GM12878 (cell line): ENCODE measurements at regions not wholly inside any gene's neighbourhood (a gene's known extent, or its start where the extent isn't known, plus 50 kb on each side); places are given as distances from the start of the nearest gene placed in this dataset.

Experiments used
- ATAC-seq: fragments of 200-7000 bp; cut with Tn5 transposase; 3 replicates; pipeline ENCODE4 v1.9.1; 2020; ENCODE audit warnings: mild to moderate bottlenecking, moderate library complexity
- BruUV-seq: library from RNA; stranded (reverse); fragments of 400-500 nt; replicated peaks from 2 replicates; lab custom pipeline; 2021; lab: Mats Ljungman, UMichigan
- CTCF ChIA-PET: fragments of 300-600 bp; sonication (Branson Sonifier 250); formaldehyde crosslinking; extraction: SDS; loops from one replicate; lab custom pipeline; 2021; ENCODE audit warnings: inconsistent platforms; lab: Yijun Ruan, JAX
- POLR2A ChIA-PET: fragments of 350-600 bp; formaldehyde crosslinking; extraction: SDS; loops from one replicate; lab custom pipeline; 2021; ENCODE audit warnings: inconsistent platforms; lab: Charles Lee
- RAD21 ChIA-PET: fragments of 300-600 bp; sonication (Branson Sonifier 250); formaldehyde crosslinking; loops from one replicate; lab custom pipeline; 2023; ENCODE audit warnings: antibody characterized with exemption; ENCODE audit not compliant: unreplicated experiment; lab: Charles Lee
- SMC1A ChIA-PET: fragments of 300-600 bp; sonication (Branson Sonifier 250); formaldehyde crosslinking; loops from one replicate; lab custom pipeline; 2023; ENCODE audit not compliant: unreplicated experiment, uncharacterized antibody; lab: Charles Lee
- DNase-seq: peaks from one replicate; pipeline ENCODE4 v3.0.0-alpha.2; 2011; ENCODE audit warnings: low read depth, low spot score
- FAIRE-seq: peaks from 3 replicates; lab custom pipeline; 2011; peaks lifted over from hg19 to GRCh38; lab: Jason Lieb, UNC
- H2AFZ ChIP-seq: 2 replicates; pipeline ENCODE4 v1.6.0; 2011; ENCODE audit warnings: low read depth, low read length, control low read depth; ENCODE audit not compliant: control insufficient read depth
- H3K27ac ChIP-seq: 2 replicates; pipeline ENCODE4 v1.5.1; 2011; ENCODE audit warnings: control low read depth; ENCODE audit not compliant: control insufficient read depth, insufficient read depth
- H3K27me3 ChIP-seq, 2 experiments: replicated peaks in 1 of 2; 2 replicates each; pipeline versions ENCODE4 v1.6.0 to v1.6.1; 2011; ENCODE audit warnings: low read length in 1 of 2; ENCODE audit not compliant: control insufficient read depth in 2 of 2, insufficient read depth in 2 of 2
- H3K36me3 ChIP-seq, 2 experiments: 2 replicates each; pipeline ENCODE4 v1.5.1; 2011; ENCODE audit warnings: low read length in 1 of 2; ENCODE audit not compliant: control insufficient read depth in 2 of 2, insufficient read depth in 2 of 2
- H3K4me1 ChIP-seq: 2 replicates; pipeline ENCODE4 v1.6.1; 2011; ENCODE audit warnings: mild to moderate bottlenecking, low read length, moderate library complexity, mixed read lengths; ENCODE audit not compliant: control insufficient read depth, insufficient read depth
- H3K4me2 ChIP-seq: 2 replicates; pipeline ENCODE4 v1.6.0; 2011; ENCODE audit warnings: control low read depth; ENCODE audit not compliant: control insufficient read depth, insufficient read depth
- H3K4me3 ChIP-seq: fragments of 200-600 bp; sonication (generic); 2 replicates; pipeline ENCODE4 v1.5.1; 2016
- H3K79me2 ChIP-seq: 2 replicates; pipeline ENCODE4 v1.6.0; 2011; ENCODE audit warnings: low read length; ENCODE audit not compliant: control insufficient read depth, insufficient read depth
- H3K9ac ChIP-seq: 2 replicates; pipeline ENCODE4 v1.8.0; 2011; ENCODE audit warnings: low read length, control low read depth, mixed read lengths; ENCODE audit not compliant: control insufficient read depth, insufficient read depth
- H3K9me3 ChIP-seq: replicated peaks from 3 replicates; pipeline ENCODE4 v1.5.1; 2011; ENCODE audit warnings: mild to moderate bottlenecking, low read length; ENCODE audit not compliant: control insufficient read depth, insufficient read depth
- H4K20me1 ChIP-seq: 2 replicates; pipeline ENCODE4 v1.6.0; 2011; ENCODE audit not compliant: control insufficient read depth, insufficient read depth
- ATF7 ChIP-seq: fragments of 450-650 bp; IDR thresholded peaks from 2 replicates; pipeline ENCODE4 v1.6.1; 2016; ENCODE audit warnings: low read depth, mild to moderate bottlenecking
- BCL3 ChIP-seq: IDR thresholded peaks from 2 replicates; pipeline ENCODE4 v1.6.1; 2011; ENCODE audit warnings: borderline replicate concordance, low read depth, mild to moderate bottlenecking, moderate library complexity, low read length; ENCODE audit not compliant: insufficient read depth, poor library complexity, severe bottlenecking
- CEBPB ChIP-seq, 2 experiments: fragments of 150-350 bp in 1 of 2; IDR thresholded peaks; 2 replicates each; pipeline ENCODE4 v1.6.1; 2012 to 2014; ENCODE audit warnings: low read depth in 2 of 2, low read length in 2 of 2, borderline replicate concordance in 1 of 2, inconsistent platforms in 1 of 2
- DPF2 ChIP-seq: fragments of 450-650 bp; IDR thresholded peaks from 2 replicates; pipeline ENCODE4 v1.6.1; 2017; ENCODE audit warnings: mild to moderate bottlenecking
- E2F4 ChIP-seq: IDR thresholded peaks from 2 replicates; pipeline ENCODE4 v1.6.1; 2012; ENCODE audit warnings: low read depth, low read length, improper control_type of control experiment
- EP300 ChIP-seq, 2 experiments: fragments of 150-350 bp in 1 of 2; IDR thresholded peaks; 2 replicates each; pipeline ENCODE4 v1.6.1; 2011 to 2012; ENCODE audit warnings: low read depth in 2 of 2, low read length in 2 of 2, borderline replicate concordance in 1 of 2, improper control_type of control experiment in 1 of 2, inconsistent platforms in 1 of 2; ENCODE audit not compliant: control insufficient read depth in 1 of 2
- IKZF1 ChIP-seq: fragments of 450-650 bp; conservative IDR thresholded peaks from 2 replicates; pipeline ENCODE4 v1.6.1; 2017; ENCODE audit warnings: antibody characterized with exemption, mild to moderate bottlenecking
- IKZF2 ChIP-seq, 2 experiments: fragments of 450-650 bp; IDR thresholded peaks; 2 replicates each; pipeline ENCODE4 v1.6.1; 2017; ENCODE audit warnings: mild to moderate bottlenecking in 2 of 2, moderate library complexity in 2 of 2
- IRF3 ChIP-seq: fragments of 450-650 bp; IDR thresholded peaks from 2 replicates; pipeline ENCODE4 v1.6.1; 2014; ENCODE audit warnings: mild to moderate bottlenecking
- JUNB ChIP-seq: IDR thresholded peaks from 2 replicates; pipeline ENCODE4 v1.6.1; 2016; ENCODE audit warnings: antibody characterized with exemption, mild to moderate bottlenecking
- MEF2B ChIP-seq: fragments of 450-650 bp; IDR thresholded peaks from 2 replicates; pipeline ENCODE4 v1.6.1; 2018; ENCODE audit warnings: mild to moderate bottlenecking, moderate library complexity; ENCODE audit not compliant: partially characterized antibody, poor library complexity, severe bottlenecking
- MTA2 ChIP-seq: fragments of 450-650 bp; IDR thresholded peaks from 2 replicates; pipeline ENCODE4 v1.6.1; 2016; ENCODE audit warnings: low read depth, mild to moderate bottlenecking, moderate library complexity
- MYB ChIP-seq: fragments of 150-350 bp; IDR thresholded peaks from 2 replicates; pipeline ENCODE4 v1.6.1; 2014; ENCODE audit warnings: mild to moderate bottlenecking, low read depth, low read length, borderline replicate concordance
- NBN ChIP-seq: fragments of 450-650 bp; IDR thresholded peaks from 2 replicates; pipeline ENCODE4 v1.6.1; 2016
- NFIC ChIP-seq: IDR thresholded peaks from 2 replicates; pipeline ENCODE4 v1.6.1; 2012; ENCODE audit warnings: low read depth, mild to moderate bottlenecking, inconsistent platforms, low read length, moderate library complexity
- ZNF217 ChIP-seq: fragments of 450-650 bp; IDR thresholded peaks from 2 replicates; pipeline ENCODE4 v1.6.1; 2017; ENCODE audit warnings: antibody characterized with exemption, mild to moderate bottlenecking
- ZNF384 ChIP-seq: IDR thresholded peaks from 2 replicates; pipeline ENCODE4 v1.6.1; 2012; ENCODE audit warnings: low read depth, mild to moderate bottlenecking, low read length, improper control_type of control experiment, borderline replicate concordance
- ZSCAN29 ChIP-seq: fragments of 450-650 bp; IDR thresholded peaks from 2 replicates; pipeline ENCODE4 v1.6.1; 2017; ENCODE audit warnings: mild to moderate bottlenecking, moderate library complexity
- WGBS: methylation state at CpG from one replicate; pipeline ENCODE4 v1.1.6; 2016; ENCODE audit warnings: low lambda C conversion rate; ENCODE audit not compliant: insufficient replicate concordance, insufficient coverage; ENCODE audit errors: missing lambda C conversion rate; 5-methylcytosine and 5-hydroxymethylcytosine counted together
- in situ Hi-C: fragments of 300-500 bp; cut with MboI; formaldehyde crosslinking; loops from 9 replicates; pipeline ENCODE4 v1.14.3; 2018; ENCODE audit warnings: mixed read lengths
- intact Hi-C: fragments of 100-400 bp; cut with micrococcal nuclease; formaldehyde crosslinking; loops from one replicate; pipeline ENCODE4 v1.14.2; 2022; ENCODE audit not compliant: unreplicated experiment
- TF ChIP-seq, protein P1 (sequence below): IDR thresholded peaks from 2 replicates; pipeline ENCODE4 v1.6.1; 2012; ENCODE audit warnings: low read length, inconsistent platforms

DNA sequence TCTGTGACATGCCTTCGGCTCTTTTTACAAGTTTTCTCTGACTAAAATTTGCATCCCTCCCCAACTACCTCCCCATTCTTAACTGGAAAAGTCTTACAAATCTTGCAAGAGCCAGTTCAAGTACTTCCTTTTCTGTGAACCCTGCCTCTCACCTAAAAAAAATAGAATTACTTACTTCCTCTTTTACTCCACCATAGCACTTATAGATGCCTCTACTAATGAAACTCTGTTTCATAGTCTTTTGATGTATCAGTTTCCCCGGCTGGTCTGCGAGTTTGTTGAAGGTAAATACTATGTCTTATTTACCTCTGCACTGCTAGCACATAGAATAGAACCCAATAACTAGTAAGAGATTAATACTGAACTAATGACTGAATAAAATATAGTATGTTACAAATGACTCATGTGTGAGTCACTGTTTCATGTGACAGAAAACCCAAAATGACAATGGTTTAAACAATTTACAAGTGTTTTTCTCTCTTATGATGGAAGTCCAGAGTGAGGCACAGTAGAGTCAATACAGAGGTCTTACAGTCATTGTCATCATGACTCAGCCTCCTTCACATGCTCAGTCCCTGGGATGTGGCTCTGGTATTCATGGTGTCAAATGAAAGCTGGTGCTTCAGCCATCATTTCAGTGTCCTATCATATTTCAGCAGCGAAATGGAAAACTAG lies 393.5 kb downstream of the RSL24D1 start:
- 12% methylated on average over 4 of the region's 4 CpGs for WGBS
- no peak overlapping the region for H3K4me3 ChIP-seq
- H3K27me3 ChIP-seq, result no peaks in the 10 kb centered on the region
- intact Hi-C loops, result no loop called here
- no peak overlapping the region for H3K9ac ChIP-seq
- H3K36me3 ChIP-seq, result no peaks in the 10 kb centered on the region
- ChIA-PET POLR2A (no interaction called here), RAD21 (interaction anchor here (1.0 kb wide), 2 partner anchors 113 to 288 kb away, joined by 3 read pairs; no protein-coding TSS in a partner anchor), CTCF (interaction anchor here (0.7 kb wide), 1 partner anchor 185 kb away, joined by 3 read pairs; no protein-coding TSS in a partner anchor), SMC1A (interaction anchor here (1.2 to 2.0 kb wide), 3 partner anchors 11 to 33 kb away, joined by 3 to 8 read pairs (median 4); no protein-coding TSS in a partner anchor)
- in situ Hi-C loops, result no loop called here
- H3K27ac ChIP-seq, result no peak overlapping the region
- ATAC-seq (peak; percentile 93), DNase-seq (peak; percentile 19), FAIRE-seq (no peak)
- no peak overlapping the region for H2AFZ ChIP-seq
- no peaks in the 10 kb centered on the region for H3K9me3 ChIP-seq
- 0 out of 2 replicates have a peak overlapping the region, but pooled peaks have one; percentile 3 for H3K4me2 ChIP-seq
- H3K4me1 ChIP-seq, result no peaks in the 10 kb centered on the region
- no peaks in the 10 kb centered on the region for H3K79me2 ChIP-seq
- H4K20me1 ChIP-seq, result no peaks in the 10 kb centered on the region
- BruUV-seq, result no TSS peak
- TF ChIP-seq JUNB, result peak; percentile 19; the same call in 1 of the 2 replicates
- TF ChIP-seq ZSCAN29, result no peak
- no peak for TF ChIP-seq BCL3
- no peak for TF ChIP-seq MYB
- TF ChIP-seq EP300 (IDR thresholded peaks at IDR 0.05; ENCODE audit: borderline replicate concordance in 1 of 2, control insufficient read depth in 1 of 2, low read depth in 2 of 2, low read length in 2 of 2), result peak; percentile 16 to 25; a peak in 2 of 4 replicates
- TF ChIP-seq MEF2B, result no peak
- peak; percentile 87; the same call in 1 of the 2 replicates for TF ChIP-seq DPF2
- peak; percentile 49; the same call in 1 of the 2 replicates for TF ChIP-seq MTA2
- TF ChIP-seq ZNF217, result peak; percentile 79
- TF ChIP-seq IKZF2 (IDR thresholded peaks at IDR 0.05), result peak in 1 of 2 experiments; percentile 22; a peak in 1 of 4 replicates
- TF ChIP-seq ATF7, result peak; percentile 57; the same call in 1 of the 2 replicates
- 0 out of 2 replicates have a peak, but pooled peaks have one; percentile 9 for TF ChIP-seq IKZF1
- TF ChIP-seq E2F4, result no peak
- TF ChIP-seq CEBPB (IDR thresholded peaks at IDR 0.05; ENCODE audit: borderline replicate concordance in 1 of 2, low read depth in 2 of 2, low read length in 2 of 2), result peak in 1 of 2 experiments; percentile 23; a peak in 1 of 4 replicates
- TF ChIP-seq NFIC, result 0 out of 2 replicates have a peak, but pooled peaks have one; percentile 39
- 0 out of 2 replicates have a peak, but pooled peaks have one; percentile 30 for TF ChIP-seq NBN
- peak; percentile 71; the same call in 1 of the 2 replicates for TF ChIP-seq ZNF384
- TF ChIP-seq, protein P1, sequence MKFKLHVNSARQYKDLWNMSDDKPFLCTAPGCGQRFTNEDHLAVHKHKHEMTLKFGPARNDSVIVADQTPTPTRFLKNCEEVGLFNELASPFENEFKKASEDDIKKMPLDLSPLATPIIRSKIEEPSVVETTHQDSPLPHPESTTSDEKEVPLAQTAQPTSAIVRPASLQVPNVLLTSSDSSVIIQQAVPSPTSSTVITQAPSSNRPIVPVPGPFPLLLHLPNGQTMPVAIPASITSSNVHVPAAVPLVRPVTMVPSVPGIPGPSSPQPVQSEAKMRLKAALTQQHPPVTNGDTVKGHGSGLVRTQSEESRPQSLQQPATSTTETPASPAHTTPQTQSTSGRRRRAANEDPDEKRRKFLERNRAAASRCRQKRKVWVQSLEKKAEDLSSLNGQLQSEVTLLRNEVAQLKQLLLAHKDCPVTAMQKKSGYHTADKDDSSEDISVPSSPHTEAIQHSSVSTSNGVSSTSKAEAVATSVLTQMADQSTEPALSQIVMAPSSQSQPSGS, result 0 out of 2 replicates have a peak, but pooled peaks have one; percentile 24
- no peak for TF ChIP-seq IRF3
